GM19035 (cell line): ENCODE measurements at regions not wholly inside any gene's neighbourhood (a gene's known extent, or its start where the extent isn't known, plus 50 kb on each side); places are given as distances from the start of the nearest gene placed in this dataset.

Experiments used
- ATAC-seq: cut with Tn5 transposase; IDR thresholded peaks from one replicate; pipeline ENCODE4 v1.9.1; 2021; ENCODE audit not compliant: unreplicated experiment

GRCh38 chrY:8202837-8203236 lies 1134.4 kb upstream of the TSPY4 start:
- ATAC-seq, result no peak

GRCh38 chrY:8241144-8241543 lies 1096.1 kb upstream of the TSPY4 start:
- no peak for ATAC-seq

- no peak for ATAC-seq
Observed at GRCh38 chrY:8273807-8274206, 1063.5 kb upstream of the TSPY4 start.

GRCh38 chrY:8305021-8305420 lies 1032.2 kb upstream of the TSPY4 start:
- no peak for ATAC-seq

GRCh38 chrY:8324113-8324512 lies 1013.2 kb upstream of the TSPY4 start:
- no peak for ATAC-seq

GRCh38 chrY:8326944-8327343 lies 1010.3 kb upstream of the TSPY4 start:
- no peak for ATAC-seq

GRCh38 chrY:8327708-8328354 lies 1009.4 kb upstream of the TSPY4 start:
- no peak for ATAC-seq

- ATAC-seq, result no peak
Observed at GRCh38 chrY:8329431-8329830, 1007.8 kb upstream of the TSPY4 start.

- no peak for ATAC-seq
Observed at GRCh38 chrY:8329929-8330328, 1007.3 kb upstream of the TSPY4 start.

- no peak for ATAC-seq
Observed at GRCh38 chrY:8333328-8333727, 1003.9 kb upstream of the TSPY4 start.

GRCh38 chrY:8335299-8335835 lies 1001.9 kb upstream of the TSPY4 start:
- ATAC-seq, result no peak

- no peak for ATAC-seq
Observed at GRCh38 chrY:8336112-8336774, 1001.0 kb upstream of the TSPY4 start.

- no peak for ATAC-seq
Observed at GRCh38 chrY:8341000-8341399, 996.3 kb upstream of the TSPY4 start.

- no peak for ATAC-seq
Observed at GRCh38 chrY:8342173-8342572, 995.1 kb upstream of the TSPY4 start.

- no peak for ATAC-seq
Observed at GRCh38 chrY:8351241-8351640, 986.0 kb upstream of the TSPY4 start.

- no peak for ATAC-seq
Observed at GRCh38 chrY:8352201-8352600, 985.1 kb upstream of the TSPY4 start.

GRCh38 chrY:8358161-8358560 lies 979.1 kb upstream of the TSPY4 start:
- ATAC-seq, result no peak

- no peak for ATAC-seq
Observed at GRCh38 chrY:8361715-8362114, 975.5 kb upstream of the TSPY4 start.

- no peak for ATAC-seq
Observed at GRCh38 chrY:8377491-8377890, 959.8 kb upstream of the TSPY4 start.

- ATAC-seq, result no peak
Observed at GRCh38 chrY:8379800-8380199, 957.5 kb upstream of the TSPY4 start.

GRCh38 chrY:8381425-8381824 lies 955.8 kb upstream of the TSPY4 start:
- no peak for ATAC-seq

GRCh38 chrY:8386053-8386452 lies 951.2 kb upstream of the TSPY4 start:
- ATAC-seq, result no peak

GRCh38 chrY:8388512-8388911 lies 948.8 kb upstream of the TSPY4 start:
- ATAC-seq, result no peak
